Hematopoietic multipotent progenitor cell (in vitro differentiated cells): ENCODE measurements at regions not wholly inside any gene's neighbourhood (a gene's known extent, or its start where the extent isn't known, plus 50 kb on each side); places are given as distances from the start of the nearest gene placed in this dataset.
"Not testable (repeated sequence)": the region's sequence is repeated elsewhere in the genome, so short reads cannot be mapped to it uniquely, and the experiment has no call there.

Experiments
- DNase-seq, 3 donors: peaks; one replicate each; pipeline ENCODE4 v3.0.0-alpha.2; 2011 to 2015; ENCODE audit warnings: low read depth in 2 of 3, low spot score in 2 of 3

DNA sequence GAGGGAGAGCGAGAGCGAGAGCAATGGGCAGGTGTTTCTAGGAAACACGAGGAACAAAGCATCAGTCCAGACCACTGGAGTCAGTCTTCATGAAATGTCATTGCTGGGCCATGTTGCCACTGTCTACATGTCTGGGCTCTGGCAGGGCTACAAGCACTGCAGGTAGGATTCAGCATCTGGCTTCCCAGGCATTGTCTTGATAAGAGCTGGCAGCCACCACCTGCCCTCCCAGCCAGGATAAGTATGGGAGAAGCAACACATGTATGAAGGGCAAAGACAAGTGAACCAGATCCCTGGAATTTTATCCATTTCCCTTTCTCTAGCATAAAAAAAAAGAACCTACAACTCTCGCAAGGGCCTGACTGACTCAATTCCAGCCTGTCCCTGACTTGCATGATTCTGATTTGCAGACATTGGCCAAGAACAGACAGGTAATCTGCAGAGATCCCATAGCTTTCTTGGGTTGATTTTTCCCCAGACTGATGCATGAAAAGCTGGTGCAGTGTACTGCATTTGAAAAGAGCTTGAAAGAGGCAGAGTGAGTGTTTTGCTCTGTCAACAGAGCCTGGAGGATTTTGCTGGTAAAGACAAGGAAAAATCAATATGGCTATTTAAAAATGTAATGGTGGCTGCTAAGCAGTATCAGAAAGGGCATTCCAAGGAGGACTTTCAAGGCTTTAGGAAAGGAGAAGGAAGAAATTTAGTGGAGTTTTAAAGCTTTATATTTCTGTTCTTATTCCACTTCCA, 157.2 kb upstream of the MYRIP start:
- no peak for DNase-seq

- not testable (repeated sequence) for DNase-seq
Observed at GRCh38 chr3:39655718-39656117, 153.7 kb upstream of the MYRIP start.

DNA sequence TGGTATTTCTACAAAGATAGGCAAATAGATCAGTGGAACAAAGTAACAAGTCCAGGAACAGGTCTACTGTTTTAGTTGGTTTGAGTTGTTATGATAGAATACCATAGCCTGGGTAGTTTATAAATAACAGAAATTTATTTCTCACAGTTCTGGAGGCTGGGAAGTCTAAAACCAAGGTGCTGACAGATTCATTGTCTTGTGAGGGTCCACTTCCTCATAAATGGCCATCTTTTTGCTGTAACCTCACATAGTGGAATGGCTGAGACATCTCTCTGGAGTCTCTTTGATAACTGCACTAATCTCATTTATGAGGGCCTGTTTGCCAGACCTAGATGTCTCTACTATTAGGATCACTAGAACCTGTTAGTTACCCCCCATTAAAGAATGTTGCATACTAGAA, 152.3 kb upstream of the MYRIP start:
- DNase-seq = no peak

DNA sequence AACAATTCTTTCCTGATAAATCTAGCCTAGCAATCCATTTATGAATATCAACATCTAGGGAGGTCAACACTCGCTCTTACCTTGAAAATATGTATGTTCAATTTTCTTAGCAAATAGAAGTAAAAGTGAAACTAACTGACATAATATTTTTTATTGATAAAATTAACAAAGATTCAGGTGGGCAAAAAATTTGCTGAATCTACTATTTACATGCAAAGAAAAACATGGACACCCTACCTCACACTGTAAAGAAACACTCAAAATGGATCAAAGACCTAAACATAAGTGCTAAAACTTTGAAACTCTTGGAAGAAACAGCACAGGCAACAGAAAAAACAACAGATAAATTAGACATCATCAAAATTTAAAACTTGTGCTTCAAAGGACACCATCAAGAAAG, 151.6 kb upstream of the MYRIP start:
- no peak for DNase-seq

GRCh38 chr3:39664931-39665330, 144.5 kb upstream of the MYRIP start:
- DNase-seq = no peak

- no peak for DNase-seq
Observed at GRCh38 chr3:39665441-39665840, 144.0 kb upstream of the MYRIP start.

DNA sequence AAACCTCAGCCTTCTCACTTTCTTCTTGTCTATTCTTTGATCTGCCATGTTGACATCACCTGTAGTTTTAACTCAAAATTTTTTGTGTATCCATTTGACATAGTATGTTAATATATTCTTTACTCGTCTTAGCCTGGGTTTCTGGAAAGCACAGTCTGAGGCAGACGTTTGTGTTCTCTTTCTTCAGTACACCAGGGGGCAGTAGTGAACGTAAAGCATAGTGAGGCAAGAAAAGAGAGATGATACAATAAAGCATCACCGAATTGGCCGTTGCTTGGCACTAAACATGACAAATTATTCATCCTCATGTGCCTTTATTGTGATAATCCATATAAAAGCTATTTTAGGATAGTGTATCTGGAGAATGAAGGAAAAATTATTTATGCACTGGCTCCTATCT, 141.0 kb upstream of the MYRIP start:
- DNase-seq = peak in 2 of 3 donors; percentile 39 to 72

DNA sequence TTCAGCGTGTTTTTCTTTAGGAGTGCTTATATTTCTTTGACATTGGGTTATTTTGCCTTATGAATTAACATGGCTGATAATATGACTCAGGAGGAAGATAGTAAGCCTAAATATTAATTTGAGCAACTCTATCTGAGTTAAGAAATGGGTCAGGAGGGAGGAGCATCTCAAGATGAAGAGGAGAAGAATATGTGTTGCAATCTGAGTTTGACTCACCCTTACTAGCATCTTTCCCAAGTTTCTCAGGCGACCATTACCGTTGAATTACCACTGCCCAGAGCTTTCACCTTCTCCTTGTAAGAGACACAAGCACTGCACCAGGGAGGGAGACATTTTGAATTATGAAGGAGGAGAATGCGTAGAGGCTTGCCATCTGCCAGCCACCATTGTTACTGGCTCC, 138.3 kb upstream of the MYRIP start:
- DNase-seq = no peak

DNA sequence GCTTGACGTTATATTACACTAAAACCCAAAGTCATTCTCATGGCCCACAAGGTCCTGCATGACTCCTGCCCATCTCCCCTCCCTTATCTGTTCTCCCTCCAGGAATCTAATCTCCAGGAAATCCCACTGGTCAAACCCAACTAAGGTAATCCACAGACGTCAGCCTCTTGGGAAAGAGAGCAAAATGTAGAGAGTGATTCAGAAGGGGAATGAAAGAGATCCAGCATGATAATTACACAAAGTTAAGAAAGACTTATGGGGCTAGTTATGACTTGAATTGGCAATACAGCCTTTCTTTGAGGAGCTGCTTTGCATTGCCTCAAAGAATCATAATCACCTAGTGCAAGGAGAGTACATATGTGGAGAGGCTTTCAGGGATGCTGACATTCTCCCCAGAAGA, 137.8 kb upstream of the MYRIP start:
- no peak for DNase-seq

- DNase-seq = no peak
Observed at GRCh38 chr3:39705351-39705900, 104.0 kb upstream of the MYRIP start.

DNA sequence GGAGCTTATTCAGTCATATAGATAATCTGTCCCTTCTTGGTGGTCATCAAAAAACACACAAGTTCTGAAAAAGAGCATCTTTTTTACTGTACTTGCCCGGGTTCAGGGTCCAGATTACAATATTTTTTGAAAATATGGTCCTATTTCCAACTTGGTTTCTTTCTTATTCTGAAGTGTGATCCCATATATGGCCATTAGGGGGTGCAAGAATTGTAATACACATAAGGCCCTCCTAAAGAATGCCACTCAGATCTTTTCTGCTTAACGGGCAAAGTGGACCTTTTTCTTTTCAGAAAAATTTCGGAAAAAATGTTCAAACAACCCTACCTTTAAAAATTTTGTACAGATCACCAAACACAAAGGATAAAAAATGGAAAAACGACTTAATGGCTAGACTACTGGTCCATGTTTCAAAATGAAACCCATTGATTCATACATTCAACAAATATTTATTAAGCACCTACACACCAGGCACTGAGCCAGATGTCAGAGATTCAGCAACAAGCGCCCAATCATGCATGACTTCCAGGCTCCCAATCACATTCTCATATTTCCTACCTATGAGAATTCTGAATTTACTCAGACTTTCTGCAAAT, 102.0 kb upstream of the MYRIP start:
- peak in 2 of 3 donors; percentile 18 to 63 for DNase-seq

DNA sequence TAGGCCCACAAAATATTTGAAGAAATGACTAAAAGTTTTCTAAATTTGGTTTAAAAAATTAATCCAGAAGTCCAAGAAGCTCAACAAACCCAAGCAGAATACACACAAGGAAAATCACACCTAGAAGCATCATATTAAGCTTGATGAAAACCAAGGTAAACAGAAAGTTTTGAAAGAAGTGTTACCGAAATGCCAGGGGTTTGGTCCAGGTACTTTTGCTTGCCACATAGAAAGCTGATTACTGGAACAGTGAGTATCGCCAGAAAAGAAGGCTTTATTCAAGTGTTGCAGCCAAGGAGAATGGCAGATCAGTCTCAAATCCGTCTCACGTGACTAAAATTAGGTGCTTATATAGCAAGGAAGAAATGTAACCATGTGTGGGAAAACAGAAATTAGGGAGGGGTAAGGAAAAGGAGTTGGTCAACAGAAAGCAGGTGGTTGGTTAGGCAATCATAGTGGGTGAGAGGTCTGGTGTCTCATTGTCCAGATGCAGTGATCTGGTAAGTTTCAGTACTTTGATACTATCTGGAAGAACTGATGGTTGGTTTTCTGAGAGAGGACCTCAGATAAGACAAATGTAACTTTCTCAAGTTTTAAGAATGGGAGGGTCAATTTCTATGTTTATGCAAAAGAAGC, 96.9 kb upstream of the MYRIP start:
- DNase-seq = no peak

GRCh38 chr3:39713341-39713740, 96.1 kb upstream of the MYRIP start:
- DNase-seq = not testable (repeated sequence)

- no peak for DNase-seq
Observed at GRCh38 chr3:39716849-39717248, 92.6 kb upstream of the MYRIP start.

DNA sequence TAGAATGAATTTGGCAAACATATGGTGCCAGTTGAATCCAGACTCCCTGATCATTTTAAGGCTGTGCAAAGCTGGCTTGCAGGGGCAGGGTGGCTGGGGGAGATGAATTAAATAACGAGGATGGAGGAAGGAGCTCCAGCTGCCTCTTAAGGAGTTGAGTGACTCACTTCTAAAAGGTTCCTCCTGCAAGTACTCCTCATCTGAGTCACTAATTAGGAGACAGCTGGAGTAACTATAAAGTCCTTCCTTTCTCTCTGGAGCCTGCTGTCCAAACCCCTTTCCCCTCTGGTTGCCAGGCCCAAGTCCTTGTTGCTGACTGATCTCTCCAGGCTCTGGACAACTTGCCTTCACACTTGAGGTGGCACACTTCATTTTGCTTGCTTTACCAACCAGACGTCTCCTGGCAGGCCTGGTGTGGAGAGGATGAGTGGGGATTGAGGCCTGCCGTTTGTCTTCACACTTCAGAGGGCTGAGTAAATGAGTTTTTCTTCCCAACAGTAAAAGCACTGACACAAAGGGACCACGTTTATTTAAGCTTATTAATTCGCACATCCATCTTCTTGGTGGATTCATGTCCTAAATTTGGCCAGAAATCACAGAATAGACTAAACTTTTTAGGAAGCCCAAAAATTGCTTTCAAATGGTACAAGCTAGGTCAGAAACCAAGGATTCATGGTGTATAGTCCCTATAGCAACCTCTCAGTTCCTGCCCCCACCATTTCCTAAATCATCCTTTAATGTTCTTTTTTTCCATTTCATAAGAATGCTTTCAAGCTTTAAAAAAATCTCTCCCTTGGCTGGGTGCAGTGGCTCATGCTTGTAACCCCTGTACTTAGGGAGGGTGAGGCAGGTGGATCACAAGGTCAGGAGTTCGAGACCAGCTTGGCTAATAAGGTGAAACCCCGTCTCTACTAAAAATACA, 90.5 kb upstream of the MYRIP start:
- no peak for DNase-seq

DNA sequence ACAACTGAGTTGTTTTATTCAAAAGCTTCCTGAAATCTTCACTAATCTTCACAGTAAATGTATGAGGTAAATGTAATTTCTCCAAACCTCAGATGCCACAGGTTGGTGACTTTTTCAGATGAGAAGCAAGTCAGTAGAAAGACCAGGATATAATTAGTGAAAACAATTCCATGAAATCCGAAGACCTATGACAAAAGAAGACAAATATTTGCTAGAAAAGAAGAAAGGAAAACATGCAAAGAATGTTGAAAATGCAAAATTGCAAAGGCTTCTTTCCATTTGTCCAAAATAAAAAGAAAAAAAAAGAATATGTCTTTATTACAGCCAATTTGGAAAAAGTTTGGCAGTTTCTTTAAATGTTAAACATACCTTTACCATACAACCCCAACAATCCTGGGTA, 88.3 kb upstream of the MYRIP start:
- DNase-seq = no peak

GRCh38 chr3:39724233-39724846, 85.1 kb upstream of the MYRIP start:
- peak in 1 of 3 donors; percentile 10 for DNase-seq

DNA sequence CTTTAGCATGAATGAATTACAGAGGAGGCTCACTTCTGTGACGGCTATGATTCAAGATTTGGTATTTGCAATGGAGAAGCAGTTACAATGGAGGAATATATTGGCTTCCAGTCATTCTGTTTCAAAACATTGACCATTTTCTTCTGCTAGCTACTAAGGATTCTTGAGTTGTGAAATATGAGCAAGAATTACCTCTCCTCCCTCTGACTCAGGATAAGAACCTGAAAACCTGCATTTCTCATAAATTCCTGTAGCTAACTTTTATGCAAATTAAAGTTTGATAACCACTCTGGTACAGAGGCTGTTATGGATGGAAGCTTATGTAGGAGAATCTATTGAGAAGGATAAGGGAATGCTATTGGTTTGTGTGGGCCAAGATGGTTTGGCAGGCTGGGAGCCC, 84.1 kb upstream of the MYRIP start:
- no peak for DNase-seq

- no peak for DNase-seq
Observed at GRCh38 chr3:39727415-39727814, 82.0 kb upstream of the MYRIP start.

DNA sequence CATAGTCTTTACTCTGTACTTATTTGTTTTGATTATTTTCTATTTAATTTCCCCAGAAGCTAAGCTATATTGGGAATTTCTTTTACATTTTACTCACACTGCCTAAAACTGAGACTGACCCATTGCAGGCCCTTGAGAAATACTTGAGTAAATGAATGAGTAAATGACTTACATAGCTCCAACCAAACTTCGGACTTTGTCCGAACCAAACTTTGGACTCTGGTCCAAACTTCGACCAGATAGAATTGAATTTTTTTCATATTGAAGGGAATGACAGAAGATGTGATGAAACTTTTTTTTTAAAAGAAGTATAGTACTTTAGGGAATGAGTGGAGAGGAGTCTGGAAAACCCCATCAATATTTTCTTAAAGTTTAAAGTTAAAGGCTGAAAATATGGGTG, 75.6 kb upstream of the MYRIP start:
- no peak for DNase-seq
